ENCODE measurements at regions not wholly inside any gene's neighbourhood (a gene's known extent, or its start where the extent isn't known, plus 50 kb on each side); places are given as distances from the start of the nearest gene placed in this dataset.

DNA sequence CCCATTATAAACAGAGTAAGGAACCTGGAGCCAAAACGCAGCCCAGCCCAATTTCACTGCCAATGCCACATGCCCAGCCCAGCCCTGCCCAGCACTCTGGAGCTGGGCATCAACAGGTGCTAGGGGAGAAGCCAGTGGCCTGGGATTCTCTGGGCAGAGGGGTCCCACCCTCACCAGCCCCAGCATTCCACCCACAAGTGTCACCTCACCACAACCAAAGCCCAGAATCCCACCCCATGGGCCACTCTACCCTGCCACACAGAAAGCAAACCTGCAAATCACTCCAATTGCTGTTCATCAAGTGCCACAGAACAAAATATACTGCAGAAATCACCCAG is 102.5 kb upstream of the CDH5 start:
- H3K4me1 ChIP-seq (ENCODE audit: control insufficient read depth, low read depth, low read length) = peaks cover 3% of the 10 kb centered on the region
- no peak overlapping the region for H3K27ac ChIP-seq (ENCODE audit: low read length)
- H3K27me3 ChIP-seq (ENCODE audit: control insufficient read depth, insufficient read depth, low read length) = peaks cover 16% of the 10 kb centered on the region
- H3K36me3 ChIP-seq (ENCODE audit: control insufficient read depth, low read depth, low read length) = no peaks in the 10 kb centered on the region
- H3K9me3 ChIP-seq (ENCODE audit: control insufficient read depth, low read depth, low read length) = no peaks in the 10 kb centered on the region
- H3K4me3 ChIP-seq (ENCODE audit: low read length) = no peak overlapping the region
- H3K9ac ChIP-seq (ENCODE audit: low read length) = no peak overlapping the region

DNA sequence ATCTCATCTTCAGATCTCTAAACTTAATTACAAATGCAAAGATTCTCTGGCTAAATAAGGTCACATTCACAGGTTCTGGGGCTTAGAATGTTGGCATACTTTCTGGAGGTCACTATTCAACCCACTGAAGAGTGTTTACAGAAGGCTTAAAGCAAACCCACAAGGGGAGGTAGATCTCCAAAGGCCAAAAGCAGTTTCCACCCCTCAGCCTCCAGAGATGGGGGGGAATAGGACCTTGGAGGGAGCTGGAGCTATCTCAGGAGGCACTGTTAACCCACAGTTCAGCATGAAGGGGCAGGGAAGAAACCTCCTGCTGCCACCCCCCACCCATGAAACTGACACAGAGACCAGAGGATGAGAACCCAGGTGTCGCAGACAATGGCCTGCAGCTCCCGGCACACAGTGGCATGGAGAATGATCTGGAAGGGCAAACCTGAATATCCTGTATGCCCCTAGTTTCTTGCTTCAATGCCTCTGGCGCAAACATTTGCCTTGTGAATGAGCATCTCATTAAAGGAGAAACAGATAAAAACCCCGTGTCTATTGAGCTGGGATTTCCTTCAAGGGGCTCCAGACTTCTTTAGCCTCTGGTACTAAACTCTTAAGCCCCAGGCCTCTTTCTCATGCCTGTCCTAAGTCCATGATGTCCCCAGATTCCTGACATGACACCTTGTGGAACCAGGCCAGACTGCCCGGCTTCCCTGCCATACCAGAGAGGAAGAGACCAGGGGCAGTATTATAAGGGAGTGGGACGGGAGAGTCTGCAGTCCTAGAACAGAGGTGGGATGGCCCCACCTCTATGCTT is 103.1 kb upstream of the CDH5 start:
- H3K9ac ChIP-seq (ENCODE audit: low read length) = no peak overlapping the region
- H3K9me3 ChIP-seq (ENCODE audit: control insufficient read depth, low read depth, low read length) = no peaks in the 10 kb centered on the region
- peaks cover 16% of the 10 kb centered on the region for H3K27me3 ChIP-seq (ENCODE audit: control insufficient read depth, insufficient read depth, low read length)
- H3K4me3 ChIP-seq (ENCODE audit: low read length) = no peak overlapping the region
- H3K4me1 ChIP-seq (ENCODE audit: control insufficient read depth, low read depth, low read length) = peaks cover 3% of the 10 kb centered on the region
- H3K36me3 ChIP-seq (ENCODE audit: control insufficient read depth, low read depth, low read length) = no peaks in the 10 kb centered on the region
- H3K27ac ChIP-seq (ENCODE audit: low read length) = no peak overlapping the region

DNA sequence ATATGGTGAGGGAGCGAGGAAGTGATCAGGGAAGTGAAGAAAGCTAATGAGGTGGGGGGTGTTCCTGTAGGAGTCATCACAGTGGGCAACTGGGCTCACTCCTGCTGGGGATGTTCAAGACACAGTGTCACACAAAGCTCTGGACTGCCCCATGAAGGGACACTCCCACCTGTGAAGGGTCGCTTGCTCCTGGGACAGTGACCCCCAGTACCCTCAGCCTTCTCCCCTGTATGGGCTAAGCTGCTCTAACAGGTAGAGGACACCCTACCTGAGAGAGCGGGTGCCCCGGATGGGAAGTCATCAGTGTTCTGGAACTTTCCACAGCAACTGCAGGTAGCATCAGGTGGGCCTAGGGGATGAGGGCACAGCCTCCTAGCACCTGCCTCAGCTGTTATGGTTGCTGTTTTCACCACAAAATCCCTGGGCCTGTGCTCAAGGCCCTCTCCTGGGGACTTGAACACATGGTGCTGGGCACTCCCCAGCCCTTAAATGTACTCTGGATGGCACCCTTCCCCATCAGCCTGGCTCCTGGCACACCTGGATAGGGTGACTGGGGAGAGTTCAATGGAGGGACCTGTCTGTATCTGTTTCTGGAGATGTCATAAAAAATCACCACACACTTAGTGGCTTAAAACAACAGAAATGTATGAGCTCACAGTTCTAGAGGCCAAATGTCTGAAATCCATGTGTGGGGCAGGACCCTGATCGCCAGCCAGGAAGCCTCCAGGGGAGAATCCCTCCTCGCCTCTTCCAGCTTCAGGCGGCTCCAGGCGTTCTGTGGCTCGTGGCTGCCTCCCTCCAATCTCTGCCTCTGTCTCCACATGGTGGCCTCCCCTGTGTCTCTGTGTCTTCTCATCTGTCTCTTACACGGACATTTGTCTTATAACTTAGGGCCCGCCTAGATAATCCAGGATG is 104.0 kb upstream of the CDH5 start:
- Histone ChIP-seq H3K9me3 (ENCODE audit: control insufficient read depth, low read depth, low read length) (no peaks in the 10 kb centered on the region), H3K27me3 (ENCODE audit: control insufficient read depth, insufficient read depth, low read length) (peaks cover 11% of the 10 kb centered on the region), H3K4me3 (ENCODE audit: low read length) (no peak overlapping the region), H3K9ac (ENCODE audit: low read length) (no peak overlapping the region), H3K36me3 (ENCODE audit: control insufficient read depth, low read depth, low read length) (no peaks in the 10 kb centered on the region), H3K27ac (ENCODE audit: low read length) (no peak overlapping the region), H3K4me1 (ENCODE audit: control insufficient read depth, low read depth, low read length) (peaks cover 3% of the 10 kb centered on the region)

DNA sequence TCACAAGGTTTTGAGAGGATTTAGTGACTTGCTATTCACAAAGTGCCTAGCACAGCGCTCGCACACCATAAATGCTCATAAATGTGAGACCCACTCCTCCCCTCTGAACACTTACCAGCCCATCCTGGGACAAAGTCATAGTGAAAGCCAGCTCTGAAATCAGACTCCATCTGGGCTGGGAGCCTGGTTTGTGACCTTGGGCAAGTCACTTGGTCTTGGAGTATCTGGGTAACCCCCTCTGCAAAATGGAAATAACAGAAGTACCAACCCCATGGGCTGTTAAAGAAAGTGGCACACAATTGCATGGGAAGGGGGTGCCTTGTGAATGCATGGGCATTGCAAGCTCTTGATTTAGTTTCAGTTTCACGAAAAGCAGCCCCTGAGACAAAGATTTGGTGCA is 104.7 kb upstream of the CDH5 start:
- Histone ChIP-seq H3K9me3 (ENCODE audit: control insufficient read depth, low read depth, low read length) (no peaks in the 10 kb centered on the region), H3K27me3 (ENCODE audit: control insufficient read depth, insufficient read depth, low read length) (peaks cover 6% of the 10 kb centered on the region), H3K9ac (ENCODE audit: low read length) (no peak overlapping the region), H3K36me3 (ENCODE audit: control insufficient read depth, low read depth, low read length) (no peaks in the 10 kb centered on the region), H3K4me3 (ENCODE audit: low read length) (no peak overlapping the region), H3K27ac (ENCODE audit: low read length) (no peak overlapping the region), H3K4me1 (ENCODE audit: control insufficient read depth, low read depth, low read length) (no peaks in the 10 kb centered on the region)

DNA sequence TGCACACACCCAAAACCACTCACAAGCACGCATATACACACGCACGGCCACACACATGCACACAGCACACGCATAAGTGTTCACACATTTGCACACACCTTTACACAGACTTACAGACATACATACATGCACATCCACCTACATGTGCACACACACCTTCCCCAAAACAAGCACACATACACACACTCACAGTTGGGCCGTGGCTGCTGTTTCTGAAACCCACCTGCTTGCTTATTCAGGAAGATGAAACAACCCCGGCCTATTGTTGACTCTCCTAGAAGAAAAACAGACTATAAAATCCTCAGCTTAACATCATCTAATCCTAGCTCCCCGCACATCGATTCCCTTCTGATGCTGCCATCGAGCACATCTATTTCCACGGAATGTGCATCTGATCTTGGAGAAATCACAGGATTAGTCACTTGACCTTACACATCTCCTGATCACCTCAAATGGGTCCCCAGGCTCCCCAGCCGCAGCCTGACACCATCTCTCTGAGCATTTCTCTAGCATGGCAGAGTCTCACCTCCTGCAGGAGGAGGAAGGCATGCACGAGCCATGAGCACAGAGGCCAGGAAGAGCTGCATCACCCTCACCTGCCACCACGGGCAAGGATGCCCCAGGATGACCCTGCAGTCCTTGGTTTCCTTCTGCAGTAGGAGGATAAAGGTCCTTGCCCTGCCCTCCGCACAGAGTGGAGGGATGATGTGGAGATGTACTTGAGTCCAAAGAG is 105.8 kb upstream of the CDH5 start:
- Histone ChIP-seq H3K4me1 (ENCODE audit: control insufficient read depth, low read depth, low read length) (no peaks in the 10 kb centered on the region), H3K9ac (ENCODE audit: low read length) (no peak overlapping the region)

DNA sequence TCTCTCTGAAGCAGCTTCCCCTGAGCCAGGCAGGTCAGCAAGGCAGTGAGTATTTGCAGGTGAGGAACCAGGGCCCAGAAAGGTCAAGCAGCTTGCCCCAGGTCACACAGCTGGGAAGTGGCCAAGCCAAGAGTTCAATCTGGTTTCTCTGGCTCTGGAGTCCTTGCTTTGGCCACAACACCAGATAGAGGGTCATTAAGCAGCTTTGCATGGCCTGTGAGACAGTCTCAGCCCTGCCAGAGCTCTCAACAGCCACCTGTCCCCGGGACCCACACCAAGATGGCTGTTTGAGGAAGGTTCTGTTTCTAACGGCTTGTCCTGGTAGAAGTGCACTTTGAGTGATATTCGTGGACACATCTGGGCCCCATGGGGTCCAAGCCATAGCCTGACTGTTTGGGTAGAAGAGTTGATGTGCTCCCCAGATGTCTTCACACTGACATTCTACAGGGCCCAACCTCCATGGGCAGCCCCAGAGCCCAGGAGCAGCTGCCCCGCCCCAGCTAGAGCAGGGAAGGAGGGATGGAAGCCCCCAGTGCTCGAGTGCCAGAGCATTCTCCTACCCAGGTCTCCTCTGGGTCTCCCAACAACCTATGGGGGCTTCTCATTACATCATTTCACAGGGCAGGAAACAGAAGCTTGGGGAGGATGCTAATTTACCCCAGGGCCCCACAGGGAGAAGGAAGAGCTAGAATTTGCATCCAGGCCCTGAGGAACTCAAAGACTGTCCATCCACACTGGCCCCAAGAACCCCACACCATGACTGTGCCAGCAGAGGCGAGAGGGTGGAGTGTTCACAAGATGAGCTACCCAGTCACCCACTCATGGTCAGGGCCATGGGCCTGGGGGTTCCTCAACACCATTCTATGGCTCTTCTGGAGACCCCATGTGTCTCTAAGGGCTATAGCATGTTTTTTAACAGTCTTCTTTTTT is 107.3 kb upstream of the CDH5 start:
- Histone ChIP-seq H3K27ac (ENCODE audit: low read length) (no peak overlapping the region), H3K36me3 (ENCODE audit: control insufficient read depth, low read depth, low read length) (no peaks in the 10 kb centered on the region), H3K9me3 (ENCODE audit: control insufficient read depth, low read depth, low read length) (no peaks in the 10 kb centered on the region), H3K27me3 (ENCODE audit: control insufficient read depth, insufficient read depth, low read length) (no peaks in the 10 kb centered on the region), H3K9ac (ENCODE audit: low read length) (no peak overlapping the region), H3K4me1 (ENCODE audit: control insufficient read depth, low read depth, low read length) (no peaks in the 10 kb centered on the region), H3K4me3 (ENCODE audit: low read length) (no peak overlapping the region)

More for the DNA sequence above, 105.8 kb upstream of the CDH5 start:
- no peaks in the 10 kb centered on the region for H3K27me3 ChIP-seq (ENCODE audit: control insufficient read depth, insufficient read depth, low read length)
- H3K4me3 ChIP-seq (ENCODE audit: low read length) = no peak overlapping the region
- no peaks in the 10 kb centered on the region for H3K36me3 ChIP-seq (ENCODE audit: control insufficient read depth, low read depth, low read length)
- H3K9me3 ChIP-seq (ENCODE audit: control insufficient read depth, low read depth, low read length) = no peaks in the 10 kb centered on the region
- H3K27ac ChIP-seq (ENCODE audit: low read length) = no peak overlapping the region

DNA sequence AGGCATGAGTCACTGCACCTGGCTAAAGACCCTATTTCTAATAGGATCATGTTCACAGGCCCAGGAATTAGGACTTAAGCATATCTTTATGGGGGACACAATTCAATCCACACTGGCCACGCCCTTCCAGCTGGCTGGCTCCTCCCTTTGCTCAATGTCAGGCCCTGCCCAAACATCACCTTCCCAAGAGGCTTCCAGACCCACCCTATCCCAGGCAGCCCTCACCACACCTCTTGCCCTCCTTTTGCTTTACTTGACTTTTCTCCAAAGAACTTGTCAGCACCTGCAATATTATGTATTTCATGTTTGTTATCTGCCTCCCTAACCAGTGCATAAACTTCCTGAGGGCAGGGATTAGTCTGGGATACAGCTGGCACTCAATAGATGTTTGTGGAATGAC is 109.6 kb upstream of the CDH5 start:
- H3K9me3 ChIP-seq (ENCODE audit: control insufficient read depth, low read depth, low read length) = no peaks in the 10 kb centered on the region
- no peaks in the 10 kb centered on the region for H3K36me3 ChIP-seq (ENCODE audit: control insufficient read depth, low read depth, low read length)
- H3K4me1 ChIP-seq (ENCODE audit: control insufficient read depth, low read depth, low read length) = no peaks in the 10 kb centered on the region
- H3K9ac ChIP-seq (ENCODE audit: low read length) = no peak overlapping the region
- H3K27ac ChIP-seq (ENCODE audit: low read length) = no peak overlapping the region
- no peaks in the 10 kb centered on the region for H3K27me3 ChIP-seq (ENCODE audit: control insufficient read depth, insufficient read depth, low read length)
- H3K4me3 ChIP-seq (ENCODE audit: low read length) = no peak overlapping the region

DNA sequence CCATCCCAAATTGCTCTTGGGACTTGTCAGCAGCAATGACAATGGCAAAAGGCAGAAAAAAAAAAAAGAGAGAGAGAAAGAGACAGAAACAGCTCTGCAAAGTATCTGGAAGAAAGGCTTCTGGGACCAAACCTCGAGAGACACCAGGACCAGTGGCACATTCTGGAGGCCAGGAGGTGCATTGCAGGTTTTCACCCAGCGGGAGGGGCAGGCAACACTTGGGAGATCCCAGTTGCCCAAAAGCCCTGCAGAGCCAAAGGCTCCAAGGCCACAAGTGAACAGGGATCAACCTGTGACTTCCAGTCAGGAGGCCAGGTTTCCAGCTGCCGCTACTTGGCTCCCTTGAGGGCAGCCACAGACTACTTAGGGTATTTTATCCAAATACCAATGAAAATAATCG is 110.8 kb upstream of the CDH5 start:
- no peaks in the 10 kb centered on the region for H3K27me3 ChIP-seq (ENCODE audit: control insufficient read depth, insufficient read depth, low read length)
- no peak overlapping the region for H3K4me3 ChIP-seq (ENCODE audit: low read length)
- H3K4me1 ChIP-seq (ENCODE audit: control insufficient read depth, low read depth, low read length) = no peaks in the 10 kb centered on the region
- H3K9ac ChIP-seq (ENCODE audit: low read length) = no peak overlapping the region
- H3K36me3 ChIP-seq (ENCODE audit: control insufficient read depth, low read depth, low read length) = no peaks in the 10 kb centered on the region
- no peak overlapping the region for H3K27ac ChIP-seq (ENCODE audit: low read length)
- H3K9me3 ChIP-seq (ENCODE audit: control insufficient read depth, low read depth, low read length) = no peaks in the 10 kb centered on the region

DNA sequence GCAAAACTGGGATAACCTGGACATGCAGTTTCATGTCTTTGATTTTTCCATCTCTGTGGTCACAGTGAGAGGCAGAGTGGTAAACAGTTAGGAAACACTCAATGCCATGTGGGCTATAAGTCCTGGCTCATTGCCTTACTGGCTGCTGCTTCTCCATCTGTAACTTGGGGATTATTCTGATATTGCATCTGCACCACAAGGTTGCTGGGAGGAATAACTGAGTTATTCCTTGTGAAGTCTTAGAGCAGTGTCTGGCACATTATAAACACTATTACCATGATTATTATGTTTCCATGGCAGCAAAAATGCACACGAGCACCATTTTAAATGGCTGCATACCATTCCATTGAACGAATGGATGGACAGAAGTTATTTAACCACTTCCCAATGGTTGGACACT is 111.7 kb upstream of the CDH5 start:
- Histone ChIP-seq H3K4me1 (ENCODE audit: control insufficient read depth, low read depth, low read length) (no peaks in the 10 kb centered on the region), H3K4me3 (ENCODE audit: low read length) (no peak overlapping the region), H3K27ac (ENCODE audit: low read length) (no peak overlapping the region), H3K36me3 (ENCODE audit: control insufficient read depth, low read depth, low read length) (no peaks in the 10 kb centered on the region), H3K9me3 (ENCODE audit: control insufficient read depth, low read depth, low read length) (no peaks in the 10 kb centered on the region), H3K27me3 (ENCODE audit: control insufficient read depth, insufficient read depth, low read length) (no peaks in the 10 kb centered on the region), H3K9ac (ENCODE audit: low read length) (no peak overlapping the region)

DNA sequence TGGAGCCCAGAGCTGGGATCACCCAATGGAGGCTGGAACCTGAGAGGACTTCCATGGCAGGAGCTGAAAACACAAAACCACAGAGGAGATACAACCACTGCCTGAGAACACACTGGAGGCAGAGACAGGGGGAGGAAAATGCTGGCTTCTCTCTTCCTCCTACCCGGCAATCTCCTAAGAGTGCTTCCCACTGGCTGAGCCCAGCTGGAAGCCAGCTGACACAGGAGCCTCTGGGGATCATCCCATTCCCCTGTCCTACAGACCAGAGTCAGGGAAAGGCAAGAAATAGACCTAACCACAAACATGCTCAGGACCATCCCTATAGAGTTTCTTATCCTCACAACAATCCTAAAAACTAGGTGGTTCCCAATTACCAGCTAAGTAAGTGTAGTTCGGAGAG is 112.4 kb upstream of the CDH5 start:
- Histone ChIP-seq H3K4me1 (ENCODE audit: control insufficient read depth, low read depth, low read length) (no peaks in the 10 kb centered on the region), H3K27me3 (ENCODE audit: control insufficient read depth, insufficient read depth, low read length) (no peaks in the 10 kb centered on the region)

More for the DNA sequence above, 112.4 kb upstream of the CDH5 start:
- no peak overlapping the region for H3K4me3 ChIP-seq (ENCODE audit: low read length)
- H3K36me3 ChIP-seq (ENCODE audit: control insufficient read depth, low read depth, low read length) = no peaks in the 10 kb centered on the region
- H3K27ac ChIP-seq (ENCODE audit: low read length) = no peak overlapping the region
- no peaks in the 10 kb centered on the region for H3K9me3 ChIP-seq (ENCODE audit: control insufficient read depth, low read depth, low read length)
- H3K9ac ChIP-seq (ENCODE audit: low read length) = no peak overlapping the region
